Mucosa of rectum (tissue), 2 donors: ENCODE measurements at regions not wholly inside any gene's neighbourhood (a gene's known extent, or its start where the extent isn't known, plus 50 kb on each side); places are given as distances from the start of the nearest gene placed in this dataset.

ENCODE experiments used
- H3K27ac ChIP-seq, 2 donors: one replicate each; pipeline ENCODE4 v1.7.0; 2013; ENCODE audit warnings: inconsistent platforms in 2 of 2, low read depth in 2 of 2, low read length in 2 of 2
- H3K27me3 ChIP-seq, 2 donors: one replicate each; pipeline ENCODE4 v1.7.0; 2013; ENCODE audit warnings: low read length in 2 of 2; ENCODE audit not compliant: control insufficient read depth in 2 of 2, insufficient read depth in 2 of 2
- H3K36me3 ChIP-seq, 2 donors: one replicate each; pipeline ENCODE4 v1.7.0; 2013; ENCODE audit warnings: low read length in 2 of 2; ENCODE audit not compliant: control insufficient read depth in 2 of 2, insufficient read depth in 2 of 2
- H3K4me1 ChIP-seq, 2 donors: one replicate each; pipeline ENCODE4 v1.7.0; 2013; ENCODE audit warnings: low read length in 2 of 2, mild to moderate bottlenecking in 1 of 2; ENCODE audit not compliant: control insufficient read depth in 2 of 2, insufficient read depth in 2 of 2
- H3K4me3 ChIP-seq, 2 donors: one replicate each; pipeline ENCODE4 v1.7.0; 2013; ENCODE audit warnings: low read length in 2 of 2
- H3K9ac ChIP-seq, 2 donors: one replicate each; pipeline ENCODE4 v1.7.0; 2013; ENCODE audit warnings: low read length in 2 of 2, low read depth in 1 of 2, mild to moderate bottlenecking in 1 of 2
- H3K9me3 ChIP-seq, 2 donors: one replicate each; pipeline ENCODE4 v1.7.0; 2013; ENCODE audit warnings: low read length in 2 of 2; ENCODE audit not compliant: control insufficient read depth in 2 of 2
- donor health status: healthy.
- donor health status: Normal muscosa, but diverticular disease.

DNA sequence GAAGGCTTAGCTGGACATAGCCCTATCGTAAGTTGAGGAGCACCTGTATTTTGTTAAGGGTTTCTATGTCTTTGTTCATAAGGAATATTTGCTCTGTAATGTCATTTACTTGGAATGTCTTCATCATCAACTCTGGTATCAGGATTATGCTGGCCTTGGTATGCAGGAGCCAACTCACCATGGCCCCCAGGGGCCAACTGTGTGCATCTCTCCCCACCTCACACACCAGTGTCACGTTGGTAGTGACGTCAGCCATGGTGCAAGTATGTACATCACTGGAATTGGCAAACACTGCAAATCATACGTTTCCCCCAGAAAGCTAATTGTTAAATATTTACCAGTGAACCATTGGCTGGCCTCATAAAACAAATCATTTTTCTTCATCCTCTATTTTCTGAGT is 70.8 kb downstream of the YTHDF1 start:
- H3K27ac ChIP-seq: no peak overlapping the region
- H3K4me1 ChIP-seq: no peaks in the 10 kb centered on the region
- H3K27me3 ChIP-seq: peaks cover 0 to 6% of the 10 kb centered on the region in 2 donors
- H3K9me3 ChIP-seq: peaks cover 0 to 6% of the 10 kb centered on the region in 2 donors
- H3K36me3 ChIP-seq: no peaks in the 10 kb centered on the region
- no peak overlapping the region for H3K9ac ChIP-seq
- no peak overlapping the region for H3K4me3 ChIP-seq

DNA sequence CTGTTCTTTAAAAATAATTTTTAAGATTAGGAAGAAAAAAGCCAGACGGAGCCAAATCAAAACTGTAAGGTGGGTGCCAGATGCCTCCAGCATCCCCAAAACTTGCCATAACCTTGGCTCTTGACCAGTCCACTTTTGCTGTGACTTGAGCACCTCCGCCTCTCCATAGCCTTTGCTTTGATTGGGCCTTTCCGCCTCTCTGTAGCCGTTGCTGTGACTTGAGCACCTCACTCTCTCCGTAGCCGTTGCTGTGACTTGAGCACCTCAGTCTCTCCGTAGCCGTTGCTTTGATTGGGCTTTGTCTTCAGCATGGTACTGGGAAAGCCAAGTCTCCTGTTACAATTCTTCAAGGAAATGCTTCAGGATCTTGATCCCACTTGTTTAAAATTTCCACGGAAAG is 73.0 kb downstream of the YTHDF1 start:
- Histone ChIP-seq H3K4me1 (no peaks in the 10 kb centered on the region), H3K4me3 (no peak overlapping the region), H3K9ac (no peak overlapping the region), H3K36me3 (no peaks in the 10 kb centered on the region), H3K27ac (no peak overlapping the region), H3K27me3 (peaks cover 0 to 3% of the 10 kb centered on the region in 2 donors), H3K9me3 (peaks cover 0 to under 1% of the 10 kb centered on the region in 2 donors)

DNA sequence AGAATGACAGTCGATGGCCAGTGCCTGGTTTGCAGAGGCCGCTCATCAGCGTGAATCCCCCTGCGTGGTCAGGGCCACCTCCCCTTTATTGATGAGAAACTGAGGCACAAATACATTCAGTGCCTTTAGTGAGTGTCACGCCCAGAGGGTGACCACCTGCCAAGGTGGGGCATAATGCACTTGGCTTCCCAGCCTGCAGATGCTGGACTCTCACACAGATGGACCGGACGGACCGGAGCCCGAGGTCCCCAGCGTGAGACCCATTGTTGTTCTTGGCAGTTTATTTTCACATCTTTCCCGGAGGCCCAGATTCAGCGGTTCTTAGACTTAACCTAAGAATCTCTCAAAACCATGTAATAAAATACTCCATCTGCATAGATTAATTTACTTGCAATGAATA is 74.4 kb downstream of the YTHDF1 start:
- H3K4me1 ChIP-seq: no peaks in the 10 kb centered on the region
- H3K36me3 ChIP-seq: no peaks in the 10 kb centered on the region
- H3K4me3 ChIP-seq: no peak overlapping the region
- no peak overlapping the region for H3K9ac ChIP-seq
- peaks cover 0 to 3% of the 10 kb centered on the region in 2 donors for H3K27me3 ChIP-seq
- H3K27ac ChIP-seq: no peak overlapping the region
- H3K9me3 ChIP-seq: no peaks in the 10 kb centered on the region

DNA sequence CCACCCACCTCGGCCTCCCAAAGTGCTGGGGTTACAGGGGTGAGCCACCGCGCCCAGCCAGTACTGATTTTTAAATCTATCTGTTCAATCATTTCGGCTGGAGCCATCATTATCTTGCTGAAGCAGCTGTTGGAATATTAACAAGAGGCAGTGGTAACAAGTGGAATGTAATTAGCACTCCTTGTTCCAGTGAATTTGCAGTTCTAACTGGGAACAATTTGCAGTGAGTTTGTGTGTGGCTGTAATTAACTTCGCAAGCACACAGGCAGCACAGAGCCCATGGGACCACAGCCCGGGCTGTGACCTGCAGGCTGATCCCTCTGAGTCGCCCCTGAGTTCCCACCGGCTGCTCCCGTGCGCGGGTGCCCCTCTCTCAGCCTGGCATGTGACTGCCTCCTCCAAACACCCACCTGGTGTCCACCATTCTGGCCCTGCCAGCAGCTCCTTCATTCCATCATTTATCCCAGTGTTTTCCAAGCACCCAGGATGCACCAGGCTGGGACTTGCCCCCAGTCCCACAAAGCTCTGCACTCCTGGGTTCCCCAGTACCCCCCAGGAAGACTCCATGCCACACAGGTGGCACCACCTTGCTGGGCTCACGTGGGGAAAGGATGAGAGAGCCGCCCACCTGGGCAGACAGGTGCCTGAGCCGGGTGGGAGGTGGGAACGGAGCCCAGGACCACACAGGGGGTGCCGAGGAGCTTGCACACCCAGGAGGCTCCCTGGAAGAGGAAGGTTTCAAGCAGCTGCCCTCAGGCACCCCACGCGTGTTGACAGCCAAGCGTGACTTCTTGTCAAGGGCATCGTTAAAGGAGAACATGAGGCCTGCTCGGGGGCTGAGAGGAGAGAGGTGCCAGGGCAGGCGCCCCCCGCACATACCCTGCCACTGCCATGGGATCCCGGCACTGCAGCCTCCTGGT is 75.2 kb downstream of the YTHDF1 start:
- Histone ChIP-seq H3K27me3 (peaks cover 0 to 3% of the 10 kb centered on the region in 2 donors), H3K36me3 (no peaks in the 10 kb centered on the region), H3K27ac (no peak overlapping the region), H3K9ac (no peak overlapping the region), H3K4me1 (no peaks in the 10 kb centered on the region), H3K4me3 (no peak overlapping the region), H3K9me3 (no peaks in the 10 kb centered on the region)

DNA sequence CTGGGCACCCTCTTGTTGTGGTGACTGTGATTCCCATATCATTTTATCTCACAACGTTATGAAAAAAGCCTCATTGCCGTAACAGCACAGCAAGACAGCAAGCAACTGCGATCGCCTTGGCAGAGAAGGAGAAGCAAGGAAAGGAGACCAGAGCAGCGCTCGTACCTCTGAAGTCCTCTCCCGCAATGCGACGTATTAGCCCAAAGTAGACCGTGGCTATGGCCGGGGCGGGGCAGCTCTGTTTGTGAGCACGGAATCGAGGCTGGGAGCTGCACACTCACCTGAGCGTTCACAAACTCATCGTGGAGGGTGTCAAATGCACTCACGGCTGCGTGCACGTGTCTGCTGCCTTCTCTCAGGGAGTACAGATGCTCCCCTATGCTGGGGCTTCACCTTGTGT is 76.1 kb downstream of the YTHDF1 start:
- Histone ChIP-seq H3K27me3 (peaks cover 0 to 3% of the 10 kb centered on the region in 2 donors), H3K9me3 (no peaks in the 10 kb centered on the region), H3K27ac (no peak overlapping the region), H3K9ac (no peak overlapping the region), H3K4me1 (no peaks in the 10 kb centered on the region), H3K4me3 (no peak overlapping the region), H3K36me3 (no peaks in the 10 kb centered on the region)

DNA sequence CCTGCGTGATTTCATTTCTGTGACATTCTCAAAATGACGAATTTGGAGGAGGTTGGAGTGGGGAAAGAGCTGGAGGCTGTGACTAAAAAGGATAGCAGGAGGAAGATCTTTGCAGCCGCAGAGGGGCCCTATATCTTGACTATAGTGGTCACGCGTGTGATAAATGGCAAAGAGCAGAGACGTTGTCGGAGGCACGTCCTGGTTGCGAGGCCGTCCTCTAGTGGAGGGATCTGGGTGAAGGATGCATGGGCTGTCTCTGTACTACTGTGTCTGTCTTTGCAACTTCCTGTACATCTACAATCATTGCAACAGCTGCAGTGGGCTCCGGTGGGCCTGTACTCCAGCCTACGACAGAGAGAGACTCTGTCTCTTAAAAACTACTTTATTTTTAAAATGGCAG is 76.6 kb downstream of the YTHDF1 start:
- Histone ChIP-seq H3K9me3 (no peaks in the 10 kb centered on the region), H3K4me3 (no peak overlapping the region), H3K27ac (no peak overlapping the region), H3K4me1 (no peaks in the 10 kb centered on the region), H3K9ac (no peak overlapping the region), H3K27me3 (peaks cover 0 to 3% of the 10 kb centered on the region in 2 donors), H3K36me3 (no peaks in the 10 kb centered on the region)

DNA sequence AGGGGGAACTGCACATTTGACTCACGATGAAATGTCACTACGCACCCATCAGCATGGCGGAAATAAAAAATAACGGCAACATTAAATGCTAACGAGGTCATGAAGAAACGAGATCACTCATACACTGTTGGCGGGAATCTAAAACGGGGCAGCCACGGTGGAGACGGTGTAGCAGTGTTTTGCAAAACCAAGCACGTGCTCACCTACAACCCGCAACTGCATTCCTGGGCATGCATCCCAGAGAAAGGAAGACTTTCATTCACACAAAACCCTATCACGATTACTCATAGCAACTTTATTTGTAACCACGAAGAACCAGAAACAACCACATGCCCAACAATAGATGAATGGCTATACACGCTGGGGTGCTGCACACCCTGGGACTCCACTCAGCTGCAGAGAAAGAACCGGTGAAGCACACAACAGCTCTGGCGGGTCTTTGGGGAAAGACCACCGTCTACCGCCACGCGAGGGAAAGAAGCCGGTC is 77.0 kb downstream of the YTHDF1 start:
- no peaks in the 10 kb centered on the region for H3K36me3 ChIP-seq
- H3K4me3 ChIP-seq: no peak overlapping the region
- H3K27me3 ChIP-seq: peaks cover 0 to 3% of the 10 kb centered on the region in 2 donors
- H3K9me3 ChIP-seq: no peaks in the 10 kb centered on the region
- no peak overlapping the region for H3K9ac ChIP-seq
- H3K4me1 ChIP-seq: no peaks in the 10 kb centered on the region
- no peak overlapping the region for H3K27ac ChIP-seq

DNA sequence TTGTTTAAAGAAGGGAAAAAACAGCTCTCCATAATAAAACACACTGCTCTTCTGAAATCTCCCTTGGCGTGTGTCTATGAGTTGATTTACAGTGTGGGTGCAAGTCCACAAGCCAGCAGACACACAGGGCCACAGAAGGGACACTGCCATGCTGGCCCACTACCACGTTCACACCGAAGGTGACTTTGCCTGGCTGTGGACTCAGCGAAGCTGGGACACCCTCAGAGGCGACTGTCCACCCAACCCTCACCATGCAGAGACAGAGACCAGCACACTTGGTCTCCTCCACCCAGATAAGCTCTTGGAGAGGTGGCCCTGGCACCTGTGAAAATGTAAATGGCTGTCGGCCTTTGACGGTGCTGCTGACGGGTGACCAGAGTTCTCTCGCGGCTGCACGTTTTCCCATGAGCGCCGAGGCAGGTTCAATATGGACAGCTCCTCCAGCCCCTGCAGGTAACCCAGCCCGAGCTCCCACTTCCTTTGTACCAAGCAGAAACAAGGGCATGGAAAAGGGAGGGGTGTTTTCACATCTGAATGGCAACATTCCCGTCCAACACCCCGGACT is 78.0 kb downstream of the YTHDF1 start:
- Histone ChIP-seq H3K4me1 (no peaks in the 10 kb centered on the region), H3K36me3 (no peaks in the 10 kb centered on the region), H3K9ac (no peak overlapping the region), H3K27me3 (peaks cover 0 to 3% of the 10 kb centered on the region in 2 donors), H3K4me3 (no peak overlapping the region), H3K27ac (no peak overlapping the region), H3K9me3 (no peaks in the 10 kb centered on the region)

DNA sequence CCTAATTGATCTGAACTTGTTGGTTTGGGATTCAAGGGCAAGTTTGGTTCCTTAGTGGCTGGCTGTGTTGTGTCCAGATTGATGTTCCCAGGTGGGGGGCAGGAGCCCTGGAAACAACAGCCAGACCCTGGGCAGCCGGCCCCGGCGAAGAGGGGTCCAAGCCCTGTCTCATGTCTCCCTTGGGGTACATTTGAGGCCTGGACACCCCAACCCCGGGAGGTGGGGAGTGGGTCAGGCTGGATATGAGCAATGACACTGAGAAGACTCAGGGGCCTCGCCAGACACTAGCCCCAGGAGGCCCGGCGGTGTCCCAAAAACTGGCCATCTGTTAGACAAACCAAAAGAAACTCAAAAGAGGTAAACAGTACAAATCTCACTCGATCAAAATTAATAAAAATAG is 79.6 kb downstream of the YTHDF1 start:
- H3K27me3 ChIP-seq: peaks cover 0 to 3% of the 10 kb centered on the region in 2 donors
- H3K36me3 ChIP-seq: no peaks in the 10 kb centered on the region
- H3K4me1 ChIP-seq: no peaks in the 10 kb centered on the region
- H3K27ac ChIP-seq: no peak overlapping the region
- no peaks in the 10 kb centered on the region for H3K9me3 ChIP-seq
- no peak overlapping the region for H3K4me3 ChIP-seq
- H3K9ac ChIP-seq: no peak overlapping the region

DNA sequence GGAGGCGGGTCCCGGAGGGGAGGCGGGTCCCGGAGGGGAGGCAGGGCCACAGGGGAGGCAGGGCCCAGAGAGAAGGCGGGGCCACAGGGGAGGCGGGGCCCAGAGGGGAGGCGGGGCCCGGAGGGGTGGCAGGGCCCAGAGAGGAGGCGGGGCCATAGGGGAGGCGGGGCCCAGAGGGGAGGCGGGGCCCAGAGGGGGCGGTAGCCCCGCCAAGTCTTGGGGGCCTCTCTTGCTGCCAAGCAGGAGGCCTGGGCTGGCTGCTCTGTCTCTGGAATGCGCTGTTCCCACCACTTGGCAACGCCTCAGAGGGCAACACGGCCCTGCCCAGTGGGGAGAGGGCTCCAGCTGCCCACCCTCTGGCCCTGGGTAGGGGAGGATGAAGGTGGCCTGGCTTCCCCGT is 80.5 kb downstream of the YTHDF1 start:
- Histone ChIP-seq H3K27me3 (peaks cover 0 to 3% of the 10 kb centered on the region in 2 donors), H3K27ac (no peak overlapping the region), H3K9ac (no peak overlapping the region), H3K36me3 (no peaks in the 10 kb centered on the region), H3K4me1 (no peaks in the 10 kb centered on the region), H3K9me3 (no peaks in the 10 kb centered on the region), H3K4me3 (no peak overlapping the region)
